ENCODE measurements at regions not wholly inside any gene's neighbourhood (a gene's known extent, or its start where the extent isn't known, plus 50 kb on each side); places are given as distances from the start of the nearest gene placed in this dataset.

DNA sequence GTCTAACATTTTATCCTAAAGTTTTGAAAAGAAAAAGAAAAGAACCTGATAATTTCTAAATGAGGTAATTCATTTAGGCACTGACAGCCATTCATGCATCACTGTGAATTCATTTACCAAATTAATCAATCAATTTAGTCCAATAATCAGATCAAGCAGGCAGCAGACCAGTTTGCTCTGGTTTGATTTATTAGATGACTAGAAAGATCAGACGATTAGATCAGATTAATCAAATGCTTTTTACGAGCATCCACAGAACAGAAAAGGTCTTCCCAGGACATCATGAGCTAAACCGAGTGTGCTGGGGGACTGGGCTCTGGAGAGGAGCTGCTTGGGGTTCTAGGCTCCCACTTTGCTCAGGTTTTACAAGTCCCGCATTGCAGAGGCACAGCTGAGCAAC is 226.5 kb upstream of the MYO3A start:
- H3K4me3 ChIP-seq (ENCODE audit: low read depth, low read length) = no peak overlapping the region
- TF ChIP-seq CTCF (IDR thresholded peaks at IDR 0.05; ENCODE audit: insufficient read depth, low read depth, low read length, missing control alignments) = no peak
- no peak for DNase-seq (ENCODE audit: low read depth)

GRCh38 chr10:25707976-25708671 is 225.9 kb upstream of the MYO3A start:
- no peak overlapping the region for H3K4me3 ChIP-seq (ENCODE audit: low read depth, low read length)
- no peak for TF ChIP-seq CTCF (IDR thresholded peaks at IDR 0.05; ENCODE audit: insufficient read depth, low read depth, low read length, missing control alignments)
- DNase-seq (ENCODE audit: low read depth) = no peak

DNA sequence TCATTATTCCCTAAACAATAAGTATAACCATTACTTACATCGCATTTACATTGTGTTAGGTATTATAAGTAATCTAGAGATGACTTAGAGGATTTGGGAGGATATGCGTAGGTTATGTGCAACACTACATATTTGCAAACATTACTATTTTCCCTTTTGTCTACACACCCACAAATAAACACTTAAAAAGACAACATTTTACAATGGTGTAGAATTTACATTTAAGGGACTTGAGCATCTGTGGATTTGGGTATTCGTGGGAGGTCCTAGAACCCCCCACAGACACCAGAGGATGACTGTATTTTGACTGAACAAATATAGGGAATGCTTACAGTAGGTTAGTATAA is 220.2 kb upstream of the MYO3A start:
- DNase-seq (ENCODE audit: low read depth) = no peak
- no peak overlapping the region for H3K4me3 ChIP-seq (ENCODE audit: low read depth, low read length)
- no peak for TF ChIP-seq CTCF (IDR thresholded peaks at IDR 0.05; ENCODE audit: insufficient read depth, low read depth, low read length, missing control alignments)

DNA sequence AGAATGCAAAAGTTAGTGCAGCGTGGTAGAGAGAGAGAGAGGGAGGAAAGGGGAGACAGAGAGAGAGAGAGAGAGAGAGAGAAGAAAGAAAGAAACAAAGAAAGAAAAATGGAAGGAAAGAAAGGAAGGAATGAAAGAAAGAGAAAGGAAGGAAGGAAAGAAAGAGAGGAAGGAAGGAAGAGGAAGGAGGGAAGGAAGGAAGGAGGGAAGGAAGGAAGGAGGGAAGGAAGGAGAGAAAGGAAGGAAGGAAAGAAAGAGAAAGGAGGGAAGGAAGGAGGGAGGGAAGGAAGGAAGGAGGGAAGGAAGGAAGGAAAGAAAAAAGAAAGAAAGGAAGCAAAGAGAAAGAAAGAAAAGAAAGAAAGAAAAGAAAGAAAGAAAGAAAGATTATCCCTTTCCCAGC is 209.8 kb upstream of the MYO3A start:
- no peak for DNase-seq (ENCODE audit: low read depth)
- H3K4me3 ChIP-seq (ENCODE audit: low read depth, low read length) = no peak overlapping the region
- TF ChIP-seq CTCF (IDR thresholded peaks at IDR 0.05; ENCODE audit: insufficient read depth, low read depth, low read length, missing control alignments) = no peak

DNA sequence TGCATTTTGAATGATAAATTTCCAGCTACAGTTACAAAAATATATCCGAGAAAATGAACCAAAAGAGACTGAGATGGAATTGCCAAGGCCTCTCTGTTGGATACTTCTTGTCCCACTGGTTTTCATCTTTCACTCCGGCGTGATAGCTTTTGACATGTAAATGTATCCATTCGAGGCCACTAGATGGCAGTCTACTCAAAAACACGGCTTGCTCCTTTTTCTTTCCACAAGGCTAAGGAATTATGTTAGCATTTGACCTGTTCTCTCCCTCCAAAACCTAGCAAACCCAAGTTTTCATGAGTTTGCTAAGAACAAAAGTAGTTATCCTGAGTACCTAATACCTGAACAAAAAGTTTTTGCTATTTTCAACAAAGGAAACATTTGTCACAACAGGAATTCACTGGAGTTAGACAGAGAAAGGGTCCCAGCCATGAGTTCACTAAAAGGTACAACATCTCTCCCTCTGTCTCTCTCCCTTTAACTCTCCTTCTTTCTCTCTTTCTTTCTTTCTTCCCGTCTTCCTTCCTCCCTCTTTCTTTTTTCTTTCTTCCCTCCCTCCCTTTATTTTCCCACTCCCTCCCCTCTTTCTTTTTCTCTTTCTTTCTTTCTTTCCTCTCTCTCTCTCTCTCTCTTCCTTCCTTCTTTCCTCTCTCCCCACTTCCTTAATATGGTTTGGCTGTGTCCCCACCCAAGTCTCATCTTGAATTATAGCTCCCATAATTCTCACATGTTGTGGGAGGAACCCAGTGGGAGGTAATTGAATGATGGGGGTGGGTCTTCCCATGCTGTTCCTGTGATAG is 207.9 kb upstream of the MYO3A start:
- peak; percentile 55 for DNase-seq (ENCODE audit: low read depth)
- H3K4me3 ChIP-seq (ENCODE audit: low read depth, low read length) = no peak overlapping the region
- TF ChIP-seq CTCF (IDR thresholded peaks at IDR 0.05; ENCODE audit: insufficient read depth, low read depth, low read length, missing control alignments) = peak; percentile 68

DNA sequence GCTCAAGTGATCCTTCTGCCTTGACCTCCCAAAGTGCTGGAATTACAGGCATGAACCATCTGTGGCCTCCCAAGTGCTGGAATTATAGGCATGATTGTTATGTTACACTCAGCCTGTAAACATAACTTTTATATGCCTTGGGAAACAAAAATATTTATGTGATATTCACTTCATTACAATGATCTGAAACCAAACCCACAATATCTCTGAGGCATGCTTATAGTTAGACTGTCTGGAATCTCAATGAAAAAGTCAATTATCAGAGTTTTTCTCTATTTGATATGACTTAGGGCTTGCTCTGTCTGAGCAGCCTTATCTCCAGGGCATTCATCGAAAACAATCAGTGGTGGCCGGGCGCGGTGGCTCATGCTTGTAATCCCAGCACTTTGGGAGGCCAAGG is 195.3 kb upstream of the MYO3A start:
- no peak for TF ChIP-seq CTCF (IDR thresholded peaks at IDR 0.05; ENCODE audit: insufficient read depth, low read depth, low read length, missing control alignments)

More for the DNA sequence above, 195.3 kb upstream of the MYO3A start:
- no peak for DNase-seq (ENCODE audit: low read depth)
- no peak overlapping the region for H3K4me3 ChIP-seq (ENCODE audit: low read depth, low read length)

All from GM12865 (cell line).